ENCODE measurements at regions not wholly inside any gene's neighbourhood (a gene's known extent, or its start where the extent isn't known, plus 50 kb on each side); places are given as distances from the start of the nearest gene placed in this dataset.

DNA sequence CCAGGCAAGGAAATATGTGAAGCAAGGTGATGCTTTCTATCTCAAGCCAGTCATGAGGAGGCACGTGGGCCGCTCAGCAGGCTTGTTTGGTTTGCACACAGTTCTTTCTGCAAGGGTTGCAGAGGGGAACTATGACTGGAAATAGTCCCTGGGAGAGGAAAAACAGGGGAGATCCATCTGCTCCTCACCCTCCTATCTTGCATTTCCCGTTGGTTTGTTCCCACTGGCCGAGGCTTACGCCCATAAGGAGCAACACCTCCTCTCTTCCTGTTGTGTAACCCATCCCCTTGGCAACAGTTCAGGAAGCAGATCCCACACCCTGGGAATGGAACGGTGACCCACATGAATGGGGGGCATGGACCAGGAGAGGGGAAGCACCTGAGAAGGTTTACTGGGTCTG is 72.1 kb upstream of the MAGI1 start:
- H3K4me2 ChIP-seq (replicated peaks; ENCODE audit: extremely low read depth, low read length, poor library complexity, severe bottlenecking), result no peak overlapping the region
- no peak overlapping the region for H3K27ac ChIP-seq (ENCODE audit: low read depth in 1 of 2, low read length in 2 of 2)
- Mint-ChIP-seq H3K9me3 (peaks cover 0 to 10% (median 6%) of the 10 kb centered on the region in 7 donors), H3K27ac (peak overlapping the region in 1 of 7 donors; percentile 76), H3K4me1 (no peaks in the 10 kb centered on the region), H3K27me3 (ENCODE audit: low read depth in 3 of 3) (peaks cover 0 to 2% (median 0%) of the 10 kb centered on the region in 3 donors), H3K36me3 (no peaks in the 10 kb centered on the region), H3K4me3 (no peak overlapping the region)
- no peak overlapping the region for H3K4me3 ChIP-seq (replicated peaks in 1 of 3; ENCODE audit: low read depth in 2 of 3, low read length in 3 of 3)
- H3K79me2 ChIP-seq (ENCODE audit: insufficient read depth, low read length), result no peaks in the 10 kb centered on the region
- no peaks in the 10 kb centered on the region for H4K20me1 ChIP-seq (ENCODE audit: insufficient read depth, low read length)
- no peak overlapping the region for H3K9ac ChIP-seq (ENCODE audit: insufficient read depth, low read length, poor library complexity, severe bottlenecking)
- 64% methylated on average over 2 of the region's 6 CpGs for WGBS (ENCODE audit: insufficient coverage)
- no peak for DNase-seq
- H3K4me1 ChIP-seq (ENCODE audit: control insufficient read depth in 1 of 2, insufficient read depth in 2 of 2, low read length in 2 of 2), result no peaks in the 10 kb centered on the region
- intact Hi-C loops (cut with micrococcal nuclease), result no loop called here
- H2AFZ ChIP-seq (ENCODE audit: insufficient read depth, low read depth, low read length, poor library complexity, severe bottlenecking), result no peak overlapping the region
- H3K9me3 ChIP-seq (replicated peaks in 1 of 2; ENCODE audit: control insufficient read depth in 1 of 2, insufficient read depth in 1 of 2, low read length in 2 of 2), result peaks cover 0 to 5% of the 10 kb centered on the region in 2 donors
- TF ChIP-seq, protein P1, sequence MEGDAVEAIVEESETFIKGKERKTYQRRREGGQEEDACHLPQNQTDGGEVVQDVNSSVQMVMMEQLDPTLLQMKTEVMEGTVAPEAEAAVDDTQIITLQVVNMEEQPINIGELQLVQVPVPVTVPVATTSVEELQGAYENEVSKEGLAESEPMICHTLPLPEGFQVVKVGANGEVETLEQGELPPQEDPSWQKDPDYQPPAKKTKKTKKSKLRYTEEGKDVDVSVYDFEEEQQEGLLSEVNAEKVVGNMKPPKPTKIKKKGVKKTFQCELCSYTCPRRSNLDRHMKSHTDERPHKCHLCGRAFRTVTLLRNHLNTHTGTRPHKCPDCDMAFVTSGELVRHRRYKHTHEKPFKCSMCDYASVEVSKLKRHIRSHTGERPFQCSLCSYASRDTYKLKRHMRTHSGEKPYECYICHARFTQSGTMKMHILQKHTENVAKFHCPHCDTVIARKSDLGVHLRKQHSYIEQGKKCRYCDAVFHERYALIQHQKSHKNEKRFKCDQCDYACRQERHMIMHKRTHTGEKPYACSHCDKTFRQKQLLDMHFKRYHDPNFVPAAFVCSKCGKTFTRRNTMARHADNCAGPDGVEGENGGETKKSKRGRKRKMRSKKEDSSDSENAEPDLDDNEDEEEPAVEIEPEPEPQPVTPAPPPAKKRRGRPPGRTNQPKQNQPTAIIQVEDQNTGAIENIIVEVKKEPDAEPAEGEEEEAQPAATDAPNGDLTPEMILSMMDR (IDR thresholded peaks at IDR 0.05), result no peak
- H3K27me3 ChIP-seq (ENCODE audit: control insufficient read depth in 2 of 2, insufficient read depth in 2 of 2, low read length in 2 of 2), result no peaks in the 10 kb centered on the region
- no peaks in the 10 kb centered on the region for H3K36me3 ChIP-seq (replicated peaks in 1 of 2; ENCODE audit: control insufficient read depth in 1 of 2, insufficient read depth in 2 of 2, low read length in 2 of 2)

DNA sequence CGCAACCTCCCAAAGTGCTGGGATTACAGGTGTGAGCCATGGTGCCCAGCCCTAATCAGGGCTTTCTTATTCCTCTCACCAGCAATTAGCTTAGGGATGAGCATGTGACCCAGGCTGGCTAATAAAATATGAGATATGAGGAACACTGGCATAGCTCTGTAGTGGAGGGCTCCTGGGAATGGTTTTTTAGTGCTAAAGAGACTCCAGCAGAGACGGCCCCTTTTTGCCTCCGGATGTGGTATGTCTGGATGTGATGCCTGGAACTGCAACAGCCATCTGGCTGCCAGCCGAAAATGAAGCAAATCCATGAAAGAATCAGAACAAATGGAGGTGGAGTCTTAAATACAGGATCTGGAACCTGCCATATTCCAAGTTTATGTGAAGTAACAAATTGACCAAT is 69.1 kb upstream of the MAGI1 start:
- Histone ChIP-seq H3K4me2 (replicated peaks; ENCODE audit: extremely low read depth, low read length, poor library complexity, severe bottlenecking) (no peak overlapping the region), H3K79me2 (ENCODE audit: insufficient read depth, low read length) (no peaks in the 10 kb centered on the region), H3K27me3 (ENCODE audit: control insufficient read depth in 2 of 2, insufficient read depth in 2 of 2, low read length in 2 of 2) (no peaks in the 10 kb centered on the region), H3K9ac (ENCODE audit: insufficient read depth, low read length, poor library complexity, severe bottlenecking) (no peak overlapping the region), H3K9me3 (replicated peaks in 1 of 2; ENCODE audit: control insufficient read depth in 1 of 2, insufficient read depth in 1 of 2, low read length in 2 of 2) (peaks cover 0 to 5% of the 10 kb centered on the region in 2 donors), H3K27ac (ENCODE audit: low read depth in 1 of 2, low read length in 2 of 2) (no peak overlapping the region), H3K36me3 (replicated peaks in 1 of 2; ENCODE audit: control insufficient read depth in 1 of 2, insufficient read depth in 2 of 2, low read length in 2 of 2) (no peaks in the 10 kb centered on the region), H4K20me1 (ENCODE audit: insufficient read depth, low read length) (no peaks in the 10 kb centered on the region), H3K4me1 (ENCODE audit: control insufficient read depth in 1 of 2, insufficient read depth in 2 of 2, low read length in 2 of 2) (no peaks in the 10 kb centered on the region), H2AFZ (ENCODE audit: insufficient read depth, low read depth, low read length, poor library complexity, severe bottlenecking) (no peak overlapping the region), H3K4me3 (replicated peaks in 1 of 3; ENCODE audit: low read depth in 2 of 3, low read length in 3 of 3) (no peak overlapping the region)
- WGBS (ENCODE audit: insufficient coverage), result 90% methylated on average over 2 of the region's 4 CpGs
- H3K27ac Mint-ChIP-seq, result no peak overlapping the region
- TF ChIP-seq, protein P1 (IDR thresholded peaks at IDR 0.05), result no peak
- intact Hi-C loops (cut with micrococcal nuclease), result no loop called here
- peaks cover 0 to 10% (median 7%) of the 10 kb centered on the region in 7 donors for H3K9me3 Mint-ChIP-seq
- no peak overlapping the region for H3K4me3 Mint-ChIP-seq
- no peaks in the 10 kb centered on the region for H3K4me1 Mint-ChIP-seq
- peaks cover 0 to 2% (median 0%) of the 10 kb centered on the region in 3 donors for H3K27me3 Mint-ChIP-seq (ENCODE audit: low read depth in 3 of 3)
- H3K36me3 Mint-ChIP-seq, result no peaks in the 10 kb centered on the region
- no peak for DNase-seq

All from CD14-positive monocyte (primary cell).